OCI-LY1 (cell line): ENCODE measurements at regions not wholly inside any gene's neighbourhood (a gene's known extent, or its start where the extent isn't known, plus 50 kb on each side); places are given as distances from the start of the nearest gene placed in this dataset.

Experiments
- CTCF ChIP-seq: fragments of 200-600 bp; sonication (generic), shearing (Covaris generic); IDR thresholded peaks from 2 replicates; pipeline ENCODE4 v1.5.1; 2017; ENCODE audit warnings: mild to moderate bottlenecking, antibody characterized with exemption, low read length, moderate library complexity, mixed read lengths
- EZH2 ChIP-seq: fragments of 200-600 bp; sonication (generic), shearing (Covaris generic); IDR thresholded peaks from 2 replicates; pipeline ENCODE4 v1.8.0; 2017; ENCODE audit warnings: borderline replicate concordance, mixed run types, mild to moderate bottlenecking, antibody characterized with exemption, low read length, moderate library complexity, mixed read lengths

- TF ChIP-seq CTCF: no peak
- no peak for TF ChIP-seq EZH2
Observed at GRCh38 chr2:195507447-195508138, 149.4 kb upstream of the SLC39A10 start.
